IMR-90 (cell line): ENCODE measurements at regions not wholly inside any gene's neighbourhood (a gene's known extent, or its start where the extent isn't known, plus 50 kb on each side); places are given as distances from the start of the nearest gene placed in this dataset.

Experiments
- ATAC-seq: fragments of 200-7000 bp; cut with Tn5 transposase; 2 replicates; pipeline ENCODE4 v1.9.1; 2020; ENCODE audit warnings: low read depth, mild to moderate bottlenecking, moderate library complexity
- BruUV-seq: library from RNA; stranded (reverse); fragments of 400-500 nt; replicated peaks from 2 replicates; lab custom pipeline; 2021; lab: Mats Ljungman, UMichigan
- CTCF ChIA-PET: fragments of 300-600 bp; formaldehyde crosslinking; extraction: SDS; loops from one replicate; lab custom pipeline; 2021; ENCODE audit warnings: antibody characterized with exemption; lab: Yijun Ruan, JAX
- POLR2A ChIA-PET: fragments of 300-600 bp; sonication (Branson Sonifier 250); formaldehyde crosslinking; loops from one replicate; lab custom pipeline; 2022; ENCODE audit warnings: antibody characterized with exemption; ENCODE audit not compliant: unreplicated experiment; lab: Charles Lee
- DNase-seq: peaks from one replicate; pipeline ENCODE4 v3.0.0; 2013
- H2AFZ ChIP-seq: replicated peaks from 2 replicates; pipeline ENCODE3; 2013; ENCODE audit warnings: low read length, mild to moderate bottlenecking; ENCODE audit not compliant: poor library complexity
- H2AK5ac ChIP-seq: 2 replicates; pipeline ENCODE4 v1.6.1; 2013; ENCODE audit warnings: low read depth, low read length, inconsistent platforms
- H2AK9ac ChIP-seq: replicated peaks from 2 replicates; pipeline ENCODE3; 2013; ENCODE audit warnings: mild to moderate bottlenecking, low read depth, low read length, moderate library complexity; ENCODE audit not compliant: poor library complexity
- H2BK120ac ChIP-seq: 2 replicates; pipeline ENCODE4 v1.6.1; 2013; ENCODE audit warnings: low read depth, low read length, inconsistent platforms
- H2BK15ac ChIP-seq: 3 replicates; pipeline ENCODE4 v1.6.1; 2013; ENCODE audit warnings: low read depth, low read length, inconsistent platforms
- H2BK20ac ChIP-seq: 2 replicates; pipeline ENCODE4 v1.6.1; 2013; ENCODE audit warnings: low read depth, mild to moderate bottlenecking, inconsistent platforms, low read length, moderate library complexity
- H2BK5ac ChIP-seq: 2 replicates; pipeline ENCODE4 v1.6.1; 2013; ENCODE audit warnings: mild to moderate bottlenecking, low read depth, low read length, inconsistent platforms; ENCODE audit not compliant: poor library complexity, severe bottlenecking
- H3K14ac ChIP-seq: replicated peaks from 2 replicates; pipeline ENCODE4 v1.6.1; 2013; ENCODE audit warnings: low read depth, low read length, inconsistent platforms
- H3K18ac ChIP-seq: 2 replicates; pipeline ENCODE4 v1.6.1; 2013; ENCODE audit warnings: low read depth, low read length, control low read depth
- H3K23ac ChIP-seq: 2 replicates; pipeline ENCODE4 v1.6.1; 2013; ENCODE audit warnings: low read depth, low read length, inconsistent platforms
- H3K27ac ChIP-seq: 2 replicates; pipeline ENCODE4 v1.5.1; 2013; ENCODE audit warnings: mild to moderate bottlenecking, control low read depth, low read length; ENCODE audit not compliant: insufficient read depth
- H3K27me3 ChIP-seq: 2 replicates; pipeline ENCODE4 v1.6.1; 2013; ENCODE audit warnings: low read length; ENCODE audit not compliant: control insufficient read depth, insufficient read depth
- H3K36me3 ChIP-seq: 2 replicates; pipeline ENCODE4 v1.6.1; 2013; ENCODE audit warnings: low read length, mixed read lengths; ENCODE audit not compliant: control insufficient read depth, insufficient read depth
- H3K4ac ChIP-seq: 2 replicates; pipeline ENCODE4 v1.6.1; 2013; ENCODE audit warnings: low read depth, low read length, inconsistent platforms
- H3K4me1 ChIP-seq: 2 replicates; pipeline ENCODE4 v1.6.1; 2013; ENCODE audit warnings: low read length, mixed read lengths; ENCODE audit not compliant: control insufficient read depth, insufficient read depth
- H3K4me2 ChIP-seq: 2 replicates; pipeline ENCODE4 v1.6.1; 2013; ENCODE audit warnings: low read depth, mild to moderate bottlenecking, control low read depth, low read length, moderate library complexity
- H3K4me3 ChIP-seq: 2 replicates; pipeline ENCODE4 v1.5.1; 2013; ENCODE audit warnings: low read depth, mild to moderate bottlenecking, control low read depth, low read length, moderate library complexity; ENCODE audit not compliant: insufficient read depth
- H3K56ac ChIP-seq: 2 replicates; pipeline ENCODE4 v1.6.1; 2013; ENCODE audit warnings: low read length, inconsistent platforms; ENCODE audit not compliant: insufficient read depth; ENCODE audit errors: extremely low read depth
- H3K79me1 ChIP-seq, 2 experiments: 2 replicates each; pipeline ENCODE4 v1.6.1; 2013; ENCODE audit warnings: low read length in 2 of 2, inconsistent platforms in 1 of 2, low read depth in 1 of 2
- H3K9ac ChIP-seq: 2 replicates; pipeline ENCODE4 v1.6.1; 2013; ENCODE audit warnings: low read depth, low read length, control low read depth
- H3K9me1 ChIP-seq: 2 replicates; pipeline ENCODE4 v1.6.1; 2013; ENCODE audit warnings: low read length, inconsistent platforms; ENCODE audit not compliant: insufficient read depth
- H3K9me3 ChIP-seq: 2 replicates; pipeline ENCODE4 v1.6.1; 2013; ENCODE audit warnings: low read length; ENCODE audit not compliant: control insufficient read depth, insufficient read depth
- H4K20me1 ChIP-seq: 2 replicates; pipeline ENCODE4 v1.6.1; 2013; ENCODE audit warnings: low read length, inconsistent platforms; ENCODE audit not compliant: insufficient read depth
- H4K5ac ChIP-seq: 2 replicates; pipeline ENCODE4 v1.6.1; 2013; ENCODE audit warnings: mild to moderate bottlenecking, low read depth, low read length, control low read depth
- H4K8ac ChIP-seq, 2 experiments: 2 replicates each; pipeline ENCODE4 v1.6.1; 2013; ENCODE audit warnings: low read depth in 2 of 2, low read length in 2 of 2, control low read depth in 1 of 2, inconsistent platforms in 1 of 2
- H4K91ac ChIP-seq: 2 replicates; pipeline ENCODE4 v1.6.1; 2013; ENCODE audit warnings: low read depth, low read length, inconsistent platforms; ENCODE audit not compliant: insufficient read depth
- BHLHE40 ChIP-seq: fragments of 150-350 bp; IDR thresholded peaks from 2 replicates; pipeline ENCODE4 v1.6.1; 2016; ENCODE audit warnings: mild to moderate bottlenecking, low read depth, low read length
- CEBPB ChIP-seq: IDR thresholded peaks from 2 replicates; pipeline ENCODE4 v1.6.1; 2012; ENCODE audit warnings: low read depth, low read length, improper control_type of control experiment
- CHD1 ChIP-seq: IDR thresholded peaks from 2 replicates; pipeline ENCODE4 v1.6.1; 2012; ENCODE audit warnings: low read depth, low read length, improper control_type of control experiment
- CTCF ChIP-seq: conservative IDR thresholded peaks from 2 replicates; pipeline ENCODE4 v1.5.1; 2012; ENCODE audit warnings: mild to moderate bottlenecking, low read depth, low read length, improper control_type of control experiment
- ELK1 ChIP-seq: fragments of 150-350 bp; IDR thresholded peaks from 2 replicates; pipeline ENCODE4 v1.6.1; 2016; ENCODE audit warnings: low read depth, mild to moderate bottlenecking, low read length, moderate library complexity, borderline replicate concordance
- MAFK ChIP-seq: IDR thresholded peaks from 2 replicates; pipeline ENCODE4 v1.6.1; 2012; ENCODE audit warnings: low read depth, low read length, improper control_type of control experiment
- MAZ ChIP-seq: IDR thresholded peaks from 2 replicates; pipeline ENCODE4 v1.6.1; 2012; ENCODE audit warnings: low read depth, mild to moderate bottlenecking, low read length, improper control_type of control experiment, moderate library complexity, borderline replicate concordance
- MXI1 ChIP-seq: IDR thresholded peaks from 2 replicates; pipeline ENCODE4 v1.6.1; 2012; ENCODE audit warnings: low read depth, mild to moderate bottlenecking, low read length, moderate library complexity, borderline replicate concordance
- NFE2L2 ChIP-seq: fragments of 150-350 bp; IDR thresholded peaks from 2 replicates; pipeline ENCODE4 v1.6.1; 2016; ENCODE audit warnings: low read depth, mild to moderate bottlenecking, low read length
- RAD21 ChIP-seq: IDR thresholded peaks from 2 replicates; pipeline ENCODE4 v1.6.1; 2012; ENCODE audit warnings: low read length, improper control_type of control experiment
- SMC3 ChIP-seq: fragments of 150-350 bp; IDR thresholded peaks from 2 replicates; pipeline ENCODE4 v1.6.1; 2016; ENCODE audit warnings: low read depth, mild to moderate bottlenecking, antibody characterized with exemption, low read length, moderate library complexity
- WGBS, 2 experiments: methylation state at CpG; one replicate each; pipeline versions ENCODE4 v1.1.5 to v1.1.7; 2013; ENCODE audit warnings: missing lambda C conversion rate in 2 of 2; ENCODE audit not compliant: insufficient read length in 1 of 2; ENCODE audit errors: extremely low coverage in 2 of 2; 5-methylcytosine and 5-hydroxymethylcytosine counted together
- dilution Hi-C: fragments of 300-500 bp; cut with HindIII; formaldehyde crosslinking; loops from one replicate; pipeline ENCODE4 v1.14.3; 2018; ENCODE audit warnings: low sequenced_read_pairs; ENCODE audit not compliant: unreplicated experiment
- in situ Hi-C: fragments of 300-500 bp; cut with MboI; formaldehyde crosslinking; loops from 3 replicates; pipeline ENCODE4 v1.14.3; 2019; ENCODE audit warnings: low sequenced_read_pairs, inconsistent platforms, mixed read lengths
- intact Hi-C: fragments of 100-400 bp; cut with micrococcal nuclease; formaldehyde crosslinking; loops from 2 replicates; pipeline ENCODE4 v1.10.0; 2022
- TF ChIP-seq, protein P1 (sequence below): fragments of 150-350 bp; IDR thresholded peaks from 2 replicates; pipeline ENCODE4 v1.6.1; 2017; ENCODE audit warnings: mild to moderate bottlenecking, antibody characterized with exemption, low read length, low read depth

GRCh38 chr4:175034007-175034406, 115.8 kb downstream of the ADAM29 start:
- Histone ChIP-seq H3K18ac (no peak overlapping the region), H2BK5ac (no peak overlapping the region), H4K8ac (no peak overlapping the region), H3K23ac (no peak overlapping the region), H3K9me1 (no peaks in the 10 kb centered on the region), H3K79me1 (no peaks in the 10 kb centered on the region), H2AK9ac (no peak overlapping the region), H2AFZ (no peak overlapping the region), H2BK120ac (no peak overlapping the region), H4K20me1 (no peaks in the 10 kb centered on the region), H3K4me1 (no peaks in the 10 kb centered on the region), H4K91ac (no peak overlapping the region), H4K5ac (no peak overlapping the region), H3K9me3 (peaks cover 7% of the 10 kb centered on the region; the same call in 1 of the 2 replicates), H3K4ac (no peak overlapping the region), H2AK5ac (no peak overlapping the region), H3K4me2 (no peak overlapping the region), H2BK20ac (no peak overlapping the region), H3K36me3 (no peaks in the 10 kb centered on the region), H2BK15ac (no peak overlapping the region), H3K27ac (no peak overlapping the region), H3K27me3 (no peaks in the 10 kb centered on the region), H3K14ac (no peak overlapping the region), H3K4me3 (no peak overlapping the region), H3K9ac (no peak overlapping the region), H3K56ac (no peak overlapping the region)
- BruUV-seq, result no TSS peak
- intact Hi-C loops, result no loop called here
- ATAC-seq (no peak), DNase-seq (no peak)
- TF ChIP-seq, protein P1, sequence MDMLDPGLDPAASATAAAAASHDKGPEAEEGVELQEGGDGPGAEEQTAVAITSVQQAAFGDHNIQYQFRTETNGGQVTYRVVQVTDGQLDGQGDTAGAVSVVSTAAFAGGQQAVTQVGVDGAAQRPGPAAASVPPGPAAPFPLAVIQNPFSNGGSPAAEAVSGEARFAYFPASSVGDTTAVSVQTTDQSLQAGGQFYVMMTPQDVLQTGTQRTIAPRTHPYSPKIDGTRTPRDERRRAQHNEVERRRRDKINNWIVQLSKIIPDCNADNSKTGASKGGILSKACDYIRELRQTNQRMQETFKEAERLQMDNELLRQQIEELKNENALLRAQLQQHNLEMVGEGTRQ, result no peak
- TF ChIP-seq MAFK, result no peak
- no peak for TF ChIP-seq NFE2L2
- TF ChIP-seq SMC3, result no peak
- TF ChIP-seq MXI1, result no peak
- TF ChIP-seq CHD1, result no peak
- TF ChIP-seq ELK1, result no peak
- TF ChIP-seq CEBPB, result no peak
- no peak for TF ChIP-seq RAD21
- TF ChIP-seq CTCF, result no peak
- TF ChIP-seq BHLHE40, result no peak
- TF ChIP-seq MAZ, result no peak
- CTCF ChIA-PET, result no interaction called here
- in situ Hi-C loops, result no loop called here
- WGBS, 2 experiments, result no CpG with 5 or more reads among the region's 1 CpG
- dilution Hi-C loops, result no loop called here
- POLR2A ChIA-PET, result no interaction called here
